ENCODE measurements at regions not wholly inside any gene's neighbourhood (a gene's known extent, or its start where the extent isn't known, plus 50 kb on each side); places are given as distances from the start of the nearest gene placed in this dataset.
A peak's percentile ranks its signal among the peaks of the same experiment; 100 is the strongest.

GRCh38 chr13:111402441-111402840 is 82.0 kb downstream of the TEX29 start:
- intact Hi-C loops (cut with DNase I), result no loop called here
- no peak for DNase-seq
- WGBS, result 87% methylated on average over 15 of the region's 15 CpGs

GRCh38 chr13:111403266-111403665 is 82.8 kb downstream of the TEX29 start:
- Histone ChIP-seq H3K4me3 (ENCODE audit: low read length) (no peak overlapping the region), H3K9me3 (ENCODE audit: control insufficient read depth, low read length) (no peaks in the 10 kb centered on the region), H3K27me3 (ENCODE audit: control insufficient read depth, insufficient read depth) (no peaks in the 10 kb centered on the region)

More at GRCh38 chr13:111402441-111402840, 82.0 kb downstream of the TEX29 start:
- Histone ChIP-seq H3K4me3 (ENCODE audit: low read length) (no peak overlapping the region), H3K9me3 (ENCODE audit: control insufficient read depth, low read length) (no peaks in the 10 kb centered on the region), H3K4me1 (ENCODE audit: control insufficient read depth, insufficient read depth, low read length) (no peaks in the 10 kb centered on the region), H3K27me3 (ENCODE audit: control insufficient read depth, insufficient read depth) (no peaks in the 10 kb centered on the region), H3K27ac (ENCODE audit: low read length) (no peak overlapping the region)
- ATAC-seq, result no peak

GRCh38 chr13:111404746-111405145 is 84.3 kb downstream of the TEX29 start:
- H3K27me3 ChIP-seq (ENCODE audit: control insufficient read depth, insufficient read depth), result no peaks in the 10 kb centered on the region
- no peak for DNase-seq
- no peaks in the 10 kb centered on the region for H3K9me3 ChIP-seq (ENCODE audit: control insufficient read depth, low read length)
- H3K4me1 ChIP-seq (ENCODE audit: control insufficient read depth, insufficient read depth, low read length), result no peaks in the 10 kb centered on the region
- ATAC-seq, result no peak
- intact Hi-C loops (cut with DNase I), result no loop called here
- no peak overlapping the region for H3K4me3 ChIP-seq (ENCODE audit: low read length)
- no peak overlapping the region for H3K27ac ChIP-seq (ENCODE audit: low read length)
- 81% methylated on average over 12 of the region's 12 CpGs for WGBS

More at GRCh38 chr13:111403266-111403665, 82.8 kb downstream of the TEX29 start:
- no peak for DNase-seq
- H3K27ac ChIP-seq (ENCODE audit: low read length), result no peak overlapping the region
- ATAC-seq, result no peak
- intact Hi-C loops (cut with DNase I), result no loop called here
- 88% methylated on average over 10 of the region's 10 CpGs for WGBS
- H3K4me1 ChIP-seq (ENCODE audit: control insufficient read depth, insufficient read depth, low read length), result no peaks in the 10 kb centered on the region

- no peak overlapping the region for H3K4me3 ChIP-seq (ENCODE audit: low read length)
- no peaks in the 10 kb centered on the region for H3K9me3 ChIP-seq (ENCODE audit: control insufficient read depth, low read length)
- intact Hi-C loops (cut with DNase I), result no loop called here
- DNase-seq, result no peak
- no peaks in the 10 kb centered on the region for H3K27me3 ChIP-seq (ENCODE audit: control insufficient read depth, insufficient read depth)
- ATAC-seq, result no peak
- WGBS, result 68% methylated on average over 3 of the region's 3 CpGs
- no peaks in the 10 kb centered on the region for H3K4me1 ChIP-seq (ENCODE audit: control insufficient read depth, insufficient read depth, low read length)
- H3K27ac ChIP-seq (ENCODE audit: low read length), result no peak overlapping the region
These were observed 86.2 kb downstream of the TEX29 start for GRCh38 chr13:111406636-111407035.

- WGBS, result 90% methylated on average over 23 of the region's 23 CpGs
- Histone ChIP-seq H3K4me1 (ENCODE audit: control insufficient read depth, insufficient read depth, low read length) (no peaks in the 10 kb centered on the region), H3K4me3 (ENCODE audit: low read length) (no peak overlapping the region), H3K27ac (ENCODE audit: low read length) (no peak overlapping the region), H3K27me3 (ENCODE audit: control insufficient read depth, insufficient read depth) (no peaks in the 10 kb centered on the region), H3K9me3 (ENCODE audit: control insufficient read depth, low read length) (no peaks in the 10 kb centered on the region)
- ATAC-seq (no peak), DNase-seq (no peak)
- intact Hi-C loops (cut with DNase I), result no loop called here
These were observed 87.1 kb downstream of the TEX29 start for GRCh38 chr13:111407381-111408131.

- Histone ChIP-seq H3K4me3 (ENCODE audit: low read length) (no peak overlapping the region), H3K9me3 (ENCODE audit: control insufficient read depth, low read length) (no peaks in the 10 kb centered on the region), H3K4me1 (ENCODE audit: control insufficient read depth, insufficient read depth, low read length) (no peaks in the 10 kb centered on the region), H3K27me3 (ENCODE audit: control insufficient read depth, insufficient read depth) (no peaks in the 10 kb centered on the region), H3K27ac (ENCODE audit: low read length) (no peak overlapping the region)
- intact Hi-C loops (cut with DNase I), result no loop called here
- 77% methylated on average over 10 of the region's 10 CpGs for WGBS
- DNase-seq (no peak), ATAC-seq (no peak)
These were observed 89.0 kb downstream of the TEX29 start for GRCh38 chr13:111409413-111409812.

GRCh38 chr13:111410232-111411021 is 90.0 kb downstream of the TEX29 start:
- Histone ChIP-seq H3K4me1 (ENCODE audit: control insufficient read depth, insufficient read depth, low read length) (no peaks in the 10 kb centered on the region), H3K4me3 (ENCODE audit: low read length) (no peak overlapping the region), H3K27me3 (ENCODE audit: control insufficient read depth, insufficient read depth) (no peaks in the 10 kb centered on the region), H3K27ac (ENCODE audit: low read length) (no peak overlapping the region), H3K9me3 (ENCODE audit: control insufficient read depth, low read length) (no peaks in the 10 kb centered on the region)
- ATAC-seq, result no peak
- intact Hi-C loops (cut with DNase I), result no loop called here
- WGBS, result 84% methylated on average over 27 of the region's 27 CpGs
- no peak for DNase-seq

GRCh38 chr13:111411151-111411858 is 90.9 kb downstream of the TEX29 start:
- Histone ChIP-seq H3K27ac (ENCODE audit: low read length) (no peak overlapping the region), H3K4me1 (ENCODE audit: control insufficient read depth, insufficient read depth, low read length) (no peaks in the 10 kb centered on the region), H3K9me3 (ENCODE audit: control insufficient read depth, low read length) (no peaks in the 10 kb centered on the region), H3K27me3 (ENCODE audit: control insufficient read depth, insufficient read depth) (no peaks in the 10 kb centered on the region), H3K4me3 (ENCODE audit: low read length) (no peak overlapping the region)
- 42% methylated on average over 48 of the region's 48 CpGs for WGBS
- intact Hi-C loops (cut with DNase I), result no loop called here
- DNase-seq, result no peak
- no peak for ATAC-seq

GRCh38 chr13:111411919-111412650 is 91.6 kb downstream of the TEX29 start:
- no peaks in the 10 kb centered on the region for H3K4me1 ChIP-seq (ENCODE audit: control insufficient read depth, insufficient read depth, low read length)

GRCh38 chr13:111413407-111414187 is 93.2 kb downstream of the TEX29 start:
- Histone ChIP-seq H3K27ac (ENCODE audit: low read length) (no peak overlapping the region), H3K9me3 (ENCODE audit: control insufficient read depth, low read length) (no peaks in the 10 kb centered on the region), H3K27me3 (ENCODE audit: control insufficient read depth, insufficient read depth) (no peaks in the 10 kb centered on the region), H3K4me3 (ENCODE audit: low read length) (no peak overlapping the region), H3K4me1 (ENCODE audit: control insufficient read depth, insufficient read depth, low read length) (no peaks in the 10 kb centered on the region)
- ATAC-seq, result peak in 1 of 2 donors; percentile 13
- intact Hi-C loops (cut with DNase I), result no loop called here
- no peak for DNase-seq
- WGBS, result 71% methylated on average over 19 of the region's 19 CpGs

More at GRCh38 chr13:111411919-111412650, 91.6 kb downstream of the TEX29 start:
- DNase-seq, result no peak
- no peak overlapping the region for H3K4me3 ChIP-seq (ENCODE audit: low read length)
- 48% methylated on average over 15 of the region's 15 CpGs for WGBS
- no peaks in the 10 kb centered on the region for H3K27me3 ChIP-seq (ENCODE audit: control insufficient read depth, insufficient read depth)
- ATAC-seq, result no peak
- no peak overlapping the region for H3K27ac ChIP-seq (ENCODE audit: low read length)
- intact Hi-C loops (cut with DNase I), result no loop called here
- no peaks in the 10 kb centered on the region for H3K9me3 ChIP-seq (ENCODE audit: control insufficient read depth, low read length)

Data from right cardiac atrium (tissue), 5 donors.